Smooth muscle cell (in vitro differentiated cells): ENCODE measurements at regions not wholly inside any gene's neighbourhood (a gene's known extent, or its start where the extent isn't known, plus 50 kb on each side); places are given as distances from the start of the nearest gene placed in this dataset.
A peak's percentile ranks its signal among the peaks of the same experiment; 100 is the strongest.

ENCODE experiments used
- DNase-seq: peaks from one replicate; lab custom pipeline; 2025; ENCODE audit not compliant: unreplicated experiment; lab: John Stamatoyannopoulos, UW
- H2AFZ ChIP-seq: fragments of 200-600 bp; sonication (generic); 2 replicates; pipeline ENCODE4 v1.6.0; 2016; ENCODE audit warnings: antibody characterized with exemption, low read depth, mild to moderate bottlenecking
- H3F3A ChIP-seq: fragments of 200-600 bp; sonication (generic); 2 replicates; pipeline ENCODE4 v1.6.0; 2017; ENCODE audit warnings: antibody characterized with exemption, low read depth
- H3K27ac ChIP-seq: fragments of 200-600 bp; sonication (generic); 2 replicates; pipeline ENCODE4 v1.5.1; 2016; ENCODE audit warnings: low read depth, mild to moderate bottlenecking
- H3K27me3 ChIP-seq: fragments of 200-600 bp; sonication (generic); 2 replicates; pipeline ENCODE4 v1.6.1; 2016; ENCODE audit warnings: low read depth, mild to moderate bottlenecking
- H3K36me3 ChIP-seq: fragments of 200-600 bp; sonication (generic); 2 replicates; pipeline ENCODE4 v1.5.1; 2016; ENCODE audit warnings: low read depth
- H3K4me1 ChIP-seq: fragments of 200-600 bp; sonication (generic); 2 replicates; pipeline ENCODE4 v1.5.1; 2016; ENCODE audit warnings: low read depth
- H3K4me2 ChIP-seq: fragments of 200-600 bp; sonication (generic); 2 replicates; pipeline ENCODE4 v1.6.0; 2016; ENCODE audit warnings: mild to moderate bottlenecking
- H3K4me3 ChIP-seq: fragments of 200-600 bp; sonication (generic); 2 replicates; pipeline ENCODE4 v1.5.1; 2016; ENCODE audit warnings: mild to moderate bottlenecking
- H3K79me2 ChIP-seq: fragments of 200-600 bp; sonication (generic); 2 replicates; pipeline ENCODE4 v1.6.0; 2016; ENCODE audit warnings: low read depth, mild to moderate bottlenecking
- H3K9ac ChIP-seq: fragments of 200-600 bp; sonication (generic); 2 replicates; pipeline ENCODE4 v1.6.0; 2016; ENCODE audit warnings: low read depth
- H3K9me3 ChIP-seq: fragments of 200-600 bp; sonication (generic); replicated peaks from 2 replicates; pipeline ENCODE4 v1.5.1; 2016; ENCODE audit warnings: low read depth
- H4K20me1 ChIP-seq: fragments of 200-600 bp; sonication (generic); 2 replicates; pipeline ENCODE4 v1.6.0; 2016; ENCODE audit warnings: low read depth
- CTCF ChIP-seq: fragments of 200-600 bp; sonication (generic); IDR thresholded peaks from 2 replicates; pipeline ENCODE4 v1.5.1; 2017; ENCODE audit warnings: borderline replicate concordance, mild to moderate bottlenecking, antibody characterized with exemption; ENCODE audit not compliant: insufficient read depth, poor library complexity, severe bottlenecking
- WGBS: methylation state at CpG from one replicate; pipeline ENCODE4 v1.1.7; 2016; ENCODE audit warnings: low lambda C conversion rate; 5-methylcytosine and 5-hydroxymethylcytosine counted together

DNA sequence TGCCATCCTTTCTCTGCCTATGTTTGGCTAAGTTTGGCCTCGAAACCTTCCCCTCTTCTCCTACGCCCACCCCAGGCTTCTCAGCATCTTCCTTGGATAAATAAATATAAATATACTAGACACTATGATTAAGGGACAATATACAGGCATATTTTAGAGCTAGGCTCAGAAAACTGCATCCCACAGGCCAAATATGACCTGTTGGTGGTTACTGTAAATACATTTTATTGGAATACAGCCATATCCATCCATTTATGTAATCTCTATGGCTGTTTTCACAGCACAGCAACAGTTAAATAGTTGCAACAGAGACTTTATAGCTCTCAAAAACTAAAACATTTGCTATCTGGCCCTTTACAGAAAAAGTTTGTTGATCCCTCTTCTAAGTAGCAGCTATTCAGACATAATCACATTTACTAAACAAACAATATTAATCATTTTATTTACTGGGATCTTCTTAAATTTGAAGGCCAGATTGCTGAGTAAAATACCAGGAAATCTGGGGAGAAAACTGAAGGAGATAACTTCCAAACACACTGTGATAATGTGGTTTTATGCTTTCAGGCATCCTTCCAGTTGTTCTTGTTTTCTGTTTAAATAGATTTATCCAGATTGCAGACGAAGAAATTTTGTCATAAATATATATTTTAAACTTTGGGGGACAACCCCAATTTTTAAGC lies 269.7 kb upstream of the THRB start:
- Histone ChIP-seq H3K27ac (peak overlapping the region; percentile 95), H3K9me3 (no peaks in the 10 kb centered on the region), H3K27me3 (no peaks in the 10 kb centered on the region), H3K4me3 (no peak overlapping the region), H4K20me1 (no peaks in the 10 kb centered on the region), H3K4me2 (peak overlapping the region; percentile 65), H3F3A (peaks cover 13% of the 10 kb centered on the region), H3K36me3 (no peaks in the 10 kb centered on the region), H2AFZ (no peak overlapping the region), H3K9ac (peak overlapping the region; percentile 67), H3K79me2 (no peaks in the 10 kb centered on the region), H3K4me1 (peaks cover 15% of the 10 kb centered on the region)
- no peak for TF ChIP-seq CTCF
- no peak for DNase-seq
- WGBS: 29% methylated on average over 3 of the region's 3 CpGs

GRCh38 chr3:24765399-24765798 lies 270.7 kb upstream of the THRB start:
- H3K4me3 ChIP-seq: no peak overlapping the region
- H3K4me1 ChIP-seq: peaks cover 15% of the 10 kb centered on the region
- H3K4me2 ChIP-seq: peak overlapping the region; percentile 65
- TF ChIP-seq CTCF: no peak
- H3K36me3 ChIP-seq: no peaks in the 10 kb centered on the region
- no peaks in the 10 kb centered on the region for H3K79me2 ChIP-seq
- H3K9me3 ChIP-seq: no peaks in the 10 kb centered on the region
- no peak for DNase-seq
- peak overlapping the region; percentile 35 for H3K9ac ChIP-seq
- H3K27ac ChIP-seq: peak overlapping the region; percentile 95
- H3K27me3 ChIP-seq: no peaks in the 10 kb centered on the region
- peaks cover 13% of the 10 kb centered on the region for H3F3A ChIP-seq
- H4K20me1 ChIP-seq: no peaks in the 10 kb centered on the region
- no peak overlapping the region for H2AFZ ChIP-seq

- no peak overlapping the region for H3K4me2 ChIP-seq
- no peak overlapping the region for H3K27ac ChIP-seq
- no peak overlapping the region for H3K9ac ChIP-seq
- H3K9me3 ChIP-seq: no peaks in the 10 kb centered on the region
- peaks cover 9% of the 10 kb centered on the region for H3F3A ChIP-seq
- H3K4me3 ChIP-seq: no peak overlapping the region
- H3K79me2 ChIP-seq: no peaks in the 10 kb centered on the region
- H2AFZ ChIP-seq: no peak overlapping the region
- no peaks in the 10 kb centered on the region for H3K27me3 ChIP-seq
- H3K36me3 ChIP-seq: no peaks in the 10 kb centered on the region
- no peak for DNase-seq
- H4K20me1 ChIP-seq: no peaks in the 10 kb centered on the region
- no peak for TF ChIP-seq CTCF
- H3K4me1 ChIP-seq: peaks cover 13% of the 10 kb centered on the region
These were observed 275.3 kb upstream of the THRB start for GRCh38 chr3:24769918-24770317.

- no peak overlapping the region for H3K9ac ChIP-seq
- no peak overlapping the region for H3K27ac ChIP-seq
- no peak for DNase-seq
- H3K4me2 ChIP-seq: peak overlapping the region; percentile 35
- peaks cover 6% of the 10 kb centered on the region for H3K4me1 ChIP-seq
- H2AFZ ChIP-seq: peak overlapping the region; percentile 85
- no peaks in the 10 kb centered on the region for H4K20me1 ChIP-seq
- no peaks in the 10 kb centered on the region for H3K27me3 ChIP-seq
- H3K9me3 ChIP-seq: no peaks in the 10 kb centered on the region
- TF ChIP-seq CTCF: peak; percentile 87
- H3K4me3 ChIP-seq: no peak overlapping the region
- H3F3A ChIP-seq: no peaks in the 10 kb centered on the region
- WGBS: 17% methylated on average over 4 of the region's 4 CpGs
- no peaks in the 10 kb centered on the region for H3K79me2 ChIP-seq
- H3K36me3 ChIP-seq: no peaks in the 10 kb centered on the region
These were observed 279.1 kb upstream of the THRB start for GRCh38 chr3:24773798-24774197.
